HG03571 (cell line): ENCODE measurements at regions not wholly inside any gene's neighbourhood (a gene's known extent, or its start where the extent isn't known, plus 50 kb on each side); places are given as distances from the start of the nearest gene placed in this dataset.

Experiments used
- ATAC-seq: cut with Tn5 transposase; IDR thresholded peaks from one replicate; pipeline ENCODE4 v1.9.1; 2021; ENCODE audit not compliant: unreplicated experiment

GRCh38 chr3:18888370-18888769 is 259.9 kb upstream of the KCNH8 start:
- ATAC-seq, result no peak

- no peak for ATAC-seq
Measured at GRCh38 chr3:18886331-18886730, 262.0 kb upstream of the KCNH8 start.

- no peak for ATAC-seq
Measured at GRCh38 chr3:18885612-18886011, 262.7 kb upstream of the KCNH8 start.

GRCh38 chr3:18883571-18883970 is 264.7 kb upstream of the KCNH8 start:
- ATAC-seq, result no peak

GRCh38 chr3:18880691-18881090 is 267.6 kb upstream of the KCNH8 start:
- ATAC-seq, result no peak

GRCh38 chr3:18872466-18872865 is 275.8 kb upstream of the KCNH8 start:
- ATAC-seq, result no peak

DNA sequence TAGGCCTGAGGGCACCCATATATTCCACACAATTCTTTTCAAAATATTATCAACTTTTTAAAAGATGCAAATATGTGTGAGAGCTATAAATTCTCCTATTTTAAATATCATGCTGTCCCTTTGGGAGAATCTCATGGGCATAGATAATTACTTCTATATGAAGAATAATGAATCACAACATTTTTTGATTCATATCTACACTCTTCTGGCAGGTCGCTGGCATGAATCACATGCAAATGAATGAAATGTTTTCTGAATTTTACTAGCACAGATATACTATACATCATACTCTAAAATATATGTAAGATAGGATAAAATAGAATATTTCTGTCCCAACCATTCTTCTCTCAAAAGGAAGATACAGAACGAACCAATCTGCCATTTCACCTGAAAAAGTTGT is 277.7 kb upstream of the KCNH8 start:
- no peak for ATAC-seq

- ATAC-seq, result no peak
Measured at GRCh38 chr3:18870074-18870640, 278.2 kb upstream of the KCNH8 start.

GRCh38 chr3:18868911-18869689 is 279.2 kb upstream of the KCNH8 start:
- no peak for ATAC-seq

- no peak for ATAC-seq
Measured at GRCh38 chr3:18866899-18867298, 281.4 kb upstream of the KCNH8 start.

GRCh38 chr3:18864933-18865731 is 283.2 kb upstream of the KCNH8 start:
- no peak for ATAC-seq

DNA sequence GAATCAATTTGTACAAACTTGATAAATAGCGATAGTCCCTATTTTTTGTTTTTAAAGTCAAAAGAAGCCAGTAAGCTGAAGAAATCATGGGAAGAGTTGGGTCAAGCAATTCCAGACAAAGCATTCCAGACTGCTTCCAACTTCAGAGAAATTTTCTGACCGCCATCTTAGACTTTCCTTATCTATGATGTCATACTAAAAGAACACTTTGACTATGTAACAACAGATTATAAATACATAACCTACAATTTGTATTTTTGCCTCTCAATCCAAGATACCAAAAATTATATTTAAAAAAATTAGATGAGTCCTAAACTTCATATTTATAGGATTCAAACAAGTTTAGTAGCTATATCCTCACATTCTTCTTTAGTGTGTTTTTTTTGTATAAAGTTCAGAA is 286.2 kb upstream of the KCNH8 start:
- ATAC-seq, result no peak

- ATAC-seq, result no peak
Measured at GRCh38 chr3:18861137-18861536, 287.2 kb upstream of the KCNH8 start.

- ATAC-seq, result no peak
Measured at GRCh38 chr3:18853269-18853668, 295.0 kb upstream of the KCNH8 start.

DNA sequence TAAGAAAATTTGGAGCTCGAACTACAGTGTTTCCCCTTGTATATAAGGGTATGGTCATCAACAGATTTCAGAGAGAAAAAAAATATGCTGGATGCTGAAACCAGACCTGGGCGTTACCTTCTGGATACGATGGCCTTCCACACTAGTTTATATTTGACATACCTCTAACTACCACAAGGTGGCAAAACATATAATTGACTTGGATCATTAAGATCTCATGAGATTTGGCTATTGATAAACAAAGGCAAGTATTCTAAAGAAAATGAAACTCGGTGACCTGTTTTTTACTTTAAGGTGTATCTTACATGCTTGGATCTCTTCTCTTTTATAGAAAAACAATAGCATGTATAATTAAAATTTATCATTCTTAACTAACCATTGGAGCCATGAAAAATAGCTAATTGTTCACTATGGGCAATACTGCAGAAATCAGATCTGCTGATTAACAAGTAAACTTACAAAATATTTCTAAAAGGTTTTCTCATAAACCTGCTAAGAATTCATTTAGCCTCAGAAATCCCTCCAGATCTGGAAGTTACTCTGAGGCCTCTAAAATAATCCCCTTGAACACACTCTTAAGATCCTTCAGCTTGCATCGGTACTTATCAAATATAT is 300.6 kb upstream of the KCNH8 start:
- ATAC-seq, result peak; percentile 80

- ATAC-seq, result no peak
Measured at GRCh38 chr3:18843983-18844382, 304.3 kb upstream of the KCNH8 start.

DNA sequence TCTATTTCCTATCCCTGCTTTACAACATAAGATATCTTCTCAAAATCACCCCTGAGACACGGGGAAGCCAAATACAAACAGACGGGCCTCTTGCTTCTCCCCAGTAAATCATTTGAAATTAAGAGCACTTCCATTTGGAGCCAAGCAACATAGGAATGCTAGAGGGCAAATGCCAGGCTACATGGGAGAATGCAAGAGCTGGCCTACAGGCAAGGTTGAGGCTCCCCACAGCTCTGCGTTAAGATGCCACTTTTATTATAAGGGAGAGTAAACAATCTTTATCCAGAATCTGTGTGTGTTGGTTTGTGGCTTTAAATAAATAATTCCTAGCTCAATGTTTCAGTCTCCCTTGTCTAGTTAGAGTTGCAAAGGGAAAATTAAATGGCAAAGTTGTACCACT is 305.1 kb upstream of the KCNH8 start:
- ATAC-seq, result no peak

GRCh38 chr3:18841422-18842343 is 306.6 kb upstream of the KCNH8 start:
- no peak for ATAC-seq

DNA sequence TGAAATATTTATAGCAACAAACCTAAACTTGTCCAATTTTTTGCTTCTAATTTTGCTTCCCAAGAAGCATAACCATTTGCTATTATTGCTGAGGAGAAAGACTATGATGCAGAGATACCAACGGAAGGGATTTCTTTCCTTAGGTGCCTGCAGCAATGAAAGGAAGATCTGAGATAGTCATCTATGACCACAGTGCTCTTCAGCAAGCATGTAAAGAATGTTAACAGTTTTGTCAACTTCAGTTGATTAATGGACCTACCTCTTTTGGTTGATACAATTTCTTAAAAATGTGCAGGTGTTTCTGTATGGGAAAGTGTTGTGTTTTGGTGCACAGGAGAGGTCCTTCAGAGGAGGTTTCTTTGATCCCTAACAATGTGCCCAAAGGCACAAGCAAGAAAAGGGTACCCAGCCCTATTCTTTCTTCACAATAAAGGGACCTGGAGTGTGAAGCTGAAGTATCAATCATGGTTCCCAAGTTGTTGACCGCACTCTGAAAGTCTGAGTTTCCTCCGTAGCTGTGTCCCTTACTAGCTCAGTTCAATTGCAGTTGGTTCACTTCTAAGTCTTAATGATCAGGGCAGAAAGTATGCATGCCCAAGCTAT is 307.7 kb upstream of the KCNH8 start:
- no peak for ATAC-seq

- no peak for ATAC-seq
Measured at GRCh38 chr3:18838758-18839157, 309.6 kb upstream of the KCNH8 start.
